HG03280 (cell line): ENCODE measurements at regions not wholly inside any gene's neighbourhood (a gene's known extent, or its start where the extent isn't known, plus 50 kb on each side); places are given as distances from the start of the nearest gene placed in this dataset.
"Not testable (repeated sequence)": the region's sequence is repeated elsewhere in the genome, so short reads cannot be mapped to it uniquely, and the experiment has no call there.

Experiments used
- ATAC-seq: cut with Tn5 transposase; IDR thresholded peaks from one replicate; pipeline ENCODE4 v1.9.1; 2021; ENCODE audit warnings: mild to moderate bottlenecking, moderate library complexity; ENCODE audit not compliant: unreplicated experiment

- no peak for ATAC-seq
Measured at GRCh38 chr4:38462367-38463055, 201.5 kb upstream of the KLF3 start.

GRCh38 chr4:38463268-38463958 lies 200.6 kb upstream of the KLF3 start:
- ATAC-seq: no peak

DNA sequence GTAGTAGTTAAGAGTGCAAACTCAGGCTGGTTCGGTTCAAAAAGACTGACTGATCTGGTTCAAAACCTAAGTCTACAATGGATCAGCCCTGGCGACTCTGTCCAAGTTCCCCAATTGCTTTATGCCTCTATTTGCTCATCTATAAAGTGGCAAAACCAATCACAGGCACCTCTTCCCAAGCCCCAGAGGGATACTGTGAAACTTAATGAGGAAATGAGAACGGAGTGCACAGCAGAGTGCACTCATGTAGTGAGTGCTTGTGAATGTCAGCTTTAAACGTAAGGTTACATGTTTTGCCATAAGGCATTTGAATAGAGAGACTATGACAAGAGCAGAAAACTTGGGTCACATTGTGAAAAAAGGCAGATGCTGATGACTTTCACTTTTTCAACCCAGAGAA lies 199.7 kb upstream of the KLF3 start:
- ATAC-seq: no peak

GRCh38 chr4:38466401-38466800 lies 197.6 kb upstream of the KLF3 start:
- ATAC-seq: no peak

DNA sequence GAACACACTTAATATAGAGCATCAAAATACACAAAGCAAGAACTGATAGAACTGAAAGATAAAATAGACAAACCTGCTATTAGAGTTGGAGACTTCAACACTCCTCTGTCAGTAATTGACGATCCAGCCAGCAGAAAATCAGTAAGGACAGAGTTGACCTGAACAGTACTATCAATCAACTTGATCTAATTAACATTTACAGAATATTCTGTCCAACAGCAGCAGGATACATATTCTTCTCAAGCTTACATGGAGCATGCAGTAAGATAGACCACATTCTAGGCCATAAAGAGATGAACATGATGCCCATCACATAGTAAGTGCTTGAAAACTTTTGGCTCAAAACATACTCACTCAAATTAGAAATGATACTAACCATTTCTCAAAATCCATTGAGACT lies 196.7 kb upstream of the KLF3 start:
- no peak for ATAC-seq

GRCh38 chr4:38468339-38468866 lies 195.6 kb upstream of the KLF3 start:
- ATAC-seq: no peak

DNA sequence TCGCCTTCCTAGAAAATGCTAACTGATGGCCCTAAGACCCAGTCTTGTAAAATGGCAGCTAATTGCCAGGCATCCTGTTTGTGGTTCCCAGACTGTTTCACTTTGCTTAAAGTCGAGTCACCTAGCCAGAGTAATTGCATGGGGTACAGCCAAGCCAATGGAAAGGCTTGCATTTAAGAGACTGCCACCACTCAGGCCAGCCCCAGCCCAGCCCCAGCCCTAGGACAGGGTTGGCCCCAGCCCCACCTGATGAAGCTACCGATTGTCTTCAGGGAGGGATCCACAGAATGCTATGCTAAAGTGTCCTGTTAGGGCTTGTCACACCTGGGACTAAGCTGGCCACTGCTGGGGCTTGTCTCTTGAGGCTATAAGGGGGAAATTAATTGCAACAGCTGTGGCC lies 194.6 kb upstream of the KLF3 start:
- ATAC-seq: no peak

DNA sequence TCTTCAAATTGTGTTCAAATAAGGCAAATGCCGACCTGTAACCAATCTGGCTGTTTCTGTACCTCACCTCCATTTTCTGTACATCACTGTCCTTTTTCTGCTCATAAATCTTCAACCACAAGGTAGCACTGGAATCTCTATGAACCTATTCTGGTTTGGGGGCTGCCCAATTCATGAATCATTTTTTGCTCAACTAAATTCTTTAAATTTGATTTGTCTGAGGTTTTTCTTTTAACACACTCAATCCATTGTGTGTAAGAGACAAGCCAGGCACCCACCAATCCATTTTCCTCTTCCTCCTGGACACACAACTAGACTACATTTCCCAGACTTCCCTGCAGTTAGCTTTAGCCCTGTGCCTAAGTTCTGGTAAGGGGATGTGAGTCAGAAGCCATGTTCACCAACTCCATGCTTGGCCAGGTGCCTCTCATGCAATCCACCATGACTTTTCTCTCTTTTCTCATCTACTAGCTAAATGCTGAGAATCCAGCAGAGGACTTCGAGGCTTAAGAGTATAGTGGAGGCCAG lies 193.2 kb upstream of the KLF3 start:
- no peak for ATAC-seq

DNA sequence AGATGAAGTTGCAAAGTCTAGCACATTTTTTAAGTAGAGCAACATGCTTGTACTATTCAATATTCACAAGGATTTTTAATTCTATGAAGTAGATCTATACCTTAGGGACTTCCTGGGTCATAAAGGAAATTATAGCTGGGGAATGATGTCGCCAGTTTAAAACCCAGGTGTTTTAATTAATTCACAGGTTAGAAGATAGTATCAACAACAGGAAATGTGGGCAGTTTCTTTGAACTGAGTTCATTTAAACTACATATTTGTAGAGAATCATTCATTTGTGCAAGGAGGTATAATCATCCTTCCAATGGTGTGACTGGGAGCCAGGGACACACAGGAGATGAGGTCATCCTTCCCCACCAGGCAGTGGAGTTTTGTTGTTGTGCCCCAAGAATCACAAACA lies 181.3 kb upstream of the KLF3 start:
- no peak for ATAC-seq

DNA sequence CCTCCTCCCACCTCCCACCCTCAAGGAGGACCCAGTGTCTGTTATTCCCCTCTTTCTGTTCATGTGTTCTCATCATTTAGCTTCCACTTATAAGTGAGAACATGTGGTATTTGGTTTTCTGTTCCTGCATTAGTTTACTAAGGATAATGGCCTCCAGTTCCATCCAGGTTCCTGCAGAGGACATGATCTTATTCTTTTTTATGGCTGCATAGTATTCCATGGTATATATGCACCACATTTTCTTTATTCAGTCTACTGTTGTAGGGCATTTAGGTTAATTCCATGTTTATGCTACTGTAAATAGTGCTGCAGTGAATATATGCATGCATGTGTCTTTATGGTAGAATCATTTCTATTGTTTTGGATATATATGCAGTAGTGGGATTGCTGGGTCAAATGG lies 180.4 kb upstream of the KLF3 start:
- not testable (repeated sequence) for ATAC-seq

- ATAC-seq: no peak
Measured at GRCh38 chr4:38489011-38489861, 174.8 kb upstream of the KLF3 start.

GRCh38 chr4:38489924-38490639 lies 173.9 kb upstream of the KLF3 start:
- no peak for ATAC-seq

GRCh38 chr4:38490753-38491446 lies 173.1 kb upstream of the KLF3 start:
- ATAC-seq: no peak

DNA sequence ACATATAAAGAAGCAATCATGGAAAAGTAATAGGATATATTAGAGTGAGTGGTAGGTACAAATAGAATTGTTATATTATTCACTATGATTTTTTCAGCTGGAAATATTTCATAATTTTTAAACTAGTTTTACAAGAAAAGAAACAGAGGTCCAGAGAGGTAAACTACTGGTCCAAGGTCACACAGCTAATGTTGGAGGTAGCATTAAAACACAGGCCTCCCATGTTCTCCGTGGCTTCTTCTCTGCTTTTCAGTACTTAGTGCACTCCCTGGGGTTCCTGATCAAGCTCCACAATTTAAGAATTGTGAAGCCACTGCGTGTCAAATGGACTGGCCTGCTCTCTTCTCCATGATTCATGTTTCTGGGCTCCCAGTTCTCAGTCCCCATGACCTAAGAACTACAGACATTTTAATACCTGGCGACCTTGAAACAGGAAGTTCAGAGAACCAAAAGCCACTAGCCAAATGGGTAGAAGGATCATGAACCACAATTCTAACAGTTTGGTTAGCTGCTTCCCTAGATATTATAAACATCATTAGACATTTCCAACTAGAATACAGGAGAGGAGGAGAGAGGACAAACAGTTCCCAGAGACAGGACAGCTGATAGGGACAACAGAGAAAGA lies 172.0 kb upstream of the KLF3 start:
- ATAC-seq: no peak

GRCh38 chr4:38493066-38493465 lies 170.9 kb upstream of the KLF3 start:
- no peak for ATAC-seq

DNA sequence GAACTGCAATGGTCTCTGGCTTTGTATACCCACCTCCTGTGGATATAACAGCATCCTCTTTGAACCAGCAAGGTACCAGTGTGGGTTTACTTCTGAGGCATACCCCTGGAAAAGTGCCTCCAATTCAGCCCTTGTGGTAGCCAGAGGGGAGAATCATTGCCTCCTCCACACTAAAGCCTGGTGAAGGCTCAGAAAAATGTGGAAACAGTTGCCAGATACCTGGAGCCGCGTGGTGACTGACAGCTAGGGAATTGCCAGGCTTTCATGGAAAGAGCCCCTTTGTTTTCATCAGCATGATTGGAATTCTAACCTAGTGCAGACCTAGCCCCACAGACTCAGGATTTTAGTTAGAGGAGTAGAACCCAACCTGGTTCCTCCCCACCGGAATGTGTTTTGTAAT lies 168.6 kb upstream of the KLF3 start:
- no peak for ATAC-seq

DNA sequence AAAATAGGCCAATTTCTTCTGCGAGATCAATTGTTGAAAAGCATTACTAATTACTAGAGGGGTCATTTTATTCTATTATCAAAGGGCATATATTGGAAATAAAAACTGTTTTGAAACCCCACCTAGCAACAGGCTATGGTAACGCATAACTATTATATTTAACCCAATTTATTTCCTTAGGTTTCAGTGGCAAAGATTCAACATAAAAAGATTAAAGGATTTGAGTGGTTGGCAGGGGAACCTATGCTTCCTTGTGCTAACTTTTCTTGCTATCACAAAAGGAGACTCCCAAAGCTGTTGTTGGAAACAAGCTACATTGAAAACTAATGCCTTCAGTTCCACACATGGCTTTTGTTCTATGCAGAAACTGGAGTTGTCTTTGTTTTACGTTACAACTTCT lies 166.9 kb upstream of the KLF3 start:
- ATAC-seq: no peak

GRCh38 chr4:38499101-38499500 lies 164.9 kb upstream of the KLF3 start:
- ATAC-seq: no peak

DNA sequence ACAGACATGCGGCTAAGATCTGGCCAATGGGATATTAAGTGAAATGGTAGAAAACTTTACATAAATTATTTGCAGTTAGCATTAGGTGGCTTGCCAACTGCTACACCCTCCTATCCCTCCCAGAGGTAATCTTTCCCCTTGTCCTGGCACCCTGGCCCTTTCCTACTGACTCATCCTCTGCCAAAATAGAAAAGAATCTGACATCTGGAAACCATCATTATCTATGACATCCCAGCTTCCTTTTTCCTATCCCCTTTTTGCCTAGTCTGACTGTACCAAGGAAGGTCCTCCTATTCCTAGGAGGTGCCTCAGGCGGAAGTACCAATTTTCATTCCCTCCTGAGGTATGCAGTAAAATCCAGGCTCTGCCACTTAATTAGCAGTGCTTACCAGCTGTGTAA lies 163.6 kb upstream of the KLF3 start:
- no peak for ATAC-seq

GRCh38 chr4:38501698-38502097 lies 162.3 kb upstream of the KLF3 start:
- no peak for ATAC-seq
